ENCODE measurements at regions not wholly inside any gene's neighbourhood (a gene's known extent, or its start where the extent isn't known, plus 50 kb on each side); places are given as distances from the start of the nearest gene placed in this dataset.

DNA sequence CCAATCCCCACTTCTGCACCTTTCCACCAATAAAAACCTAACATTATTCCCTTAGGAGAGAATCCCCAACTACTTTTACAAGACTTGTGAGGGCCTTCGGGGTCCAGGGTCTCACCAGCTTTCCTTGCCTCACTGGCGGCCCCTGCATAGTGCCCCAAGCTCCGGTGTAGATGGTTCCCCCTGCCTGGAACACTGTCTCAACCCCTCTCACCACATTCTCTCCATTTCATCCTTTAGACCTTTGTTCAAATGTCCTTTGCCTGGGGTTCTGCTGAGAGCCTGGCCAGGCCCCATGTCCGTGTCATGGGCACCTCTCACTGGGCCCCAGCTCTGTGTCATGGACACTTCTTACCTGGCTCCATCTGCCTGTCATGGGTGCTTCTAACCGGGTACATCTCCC is 64.5 kb upstream of the SORCS3 start:
- DNase-seq (ENCODE audit: low read depth in 2 of 2), result no peak

GRCh38 chr10:104577163-104577562 is 63.9 kb upstream of the SORCS3 start:
- no peak for DNase-seq (ENCODE audit: low read depth in 2 of 2)

DNA sequence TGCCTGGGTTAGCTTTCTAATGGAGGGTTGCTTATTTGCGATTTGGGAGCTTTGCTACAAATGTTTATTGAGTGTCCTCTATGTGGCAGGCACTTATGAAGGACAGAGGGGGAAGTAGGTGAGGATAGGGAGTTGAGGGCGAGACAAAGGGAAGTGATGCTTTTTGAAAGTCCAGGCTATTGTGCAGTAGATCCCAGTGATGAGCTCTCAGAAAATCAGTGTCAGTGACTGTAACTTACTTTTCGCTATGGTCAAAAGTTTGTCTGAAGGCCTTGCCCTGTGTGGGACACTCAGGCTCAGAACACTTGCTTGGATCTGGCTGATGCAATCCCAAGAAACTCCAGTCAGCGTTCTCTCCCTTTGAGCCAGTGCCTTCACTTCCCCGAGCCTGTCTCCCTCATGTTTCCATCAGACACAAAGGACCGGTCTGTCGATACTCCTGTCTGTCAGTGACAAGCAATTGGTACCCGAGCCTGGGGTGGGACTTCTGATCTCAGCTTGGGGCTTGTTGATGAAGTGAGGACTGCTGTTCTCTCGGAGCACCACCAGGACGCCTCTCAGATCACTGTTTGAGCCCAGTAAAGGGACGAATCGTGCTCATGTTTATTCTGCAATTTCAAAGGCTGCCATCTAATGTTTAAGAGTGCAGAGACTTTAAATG is 63.1 kb upstream of the SORCS3 start:
- no peak for DNase-seq (ENCODE audit: low read depth in 2 of 2)

- no peak for DNase-seq (ENCODE audit: low read depth in 2 of 2)
These were observed 62.4 kb upstream of the SORCS3 start for GRCh38 chr10:104578671-104579070.

DNA sequence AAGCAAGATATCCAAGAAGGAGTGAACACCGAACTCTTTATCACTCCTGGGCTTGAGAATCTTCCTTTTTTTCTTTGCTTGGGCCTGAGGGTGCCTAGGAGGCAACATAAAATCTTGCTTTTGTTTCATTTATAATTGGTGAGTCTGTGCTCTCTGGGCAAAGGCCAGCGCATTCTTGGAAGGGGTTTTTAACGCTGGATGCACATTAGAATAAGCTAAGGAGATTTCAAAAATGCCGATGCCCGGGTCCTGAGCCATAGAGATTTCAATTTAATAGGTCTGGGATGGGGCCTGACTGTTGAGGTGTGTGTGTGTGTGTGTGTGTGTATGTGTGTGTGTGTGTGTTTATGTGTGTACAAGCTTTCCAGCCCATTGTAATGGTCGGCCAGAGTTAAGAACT is 62.0 kb upstream of the SORCS3 start:
- DNase-seq (ENCODE audit: low read depth in 2 of 2), result no peak

DNA sequence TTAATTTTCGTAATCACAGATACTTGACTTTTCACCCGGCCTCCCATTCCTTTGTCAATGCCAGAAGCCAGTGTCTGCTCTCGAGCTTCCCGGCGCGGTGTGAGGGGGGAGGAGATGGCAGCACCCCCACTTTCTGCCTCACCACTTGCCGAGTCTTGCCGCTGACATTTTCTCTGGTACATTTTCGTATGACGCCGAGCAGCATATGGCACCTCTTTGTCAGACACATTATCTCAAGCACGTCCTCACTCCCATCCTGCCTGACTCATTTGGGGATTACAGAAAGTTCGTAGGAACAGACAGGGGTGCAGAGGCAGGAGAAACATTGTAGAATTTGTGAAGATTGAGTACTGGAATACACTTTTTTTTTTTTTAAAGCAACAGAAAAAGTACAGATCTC is 60.8 kb upstream of the SORCS3 start:
- DNase-seq (ENCODE audit: low read depth in 2 of 2), result no peak

DNA sequence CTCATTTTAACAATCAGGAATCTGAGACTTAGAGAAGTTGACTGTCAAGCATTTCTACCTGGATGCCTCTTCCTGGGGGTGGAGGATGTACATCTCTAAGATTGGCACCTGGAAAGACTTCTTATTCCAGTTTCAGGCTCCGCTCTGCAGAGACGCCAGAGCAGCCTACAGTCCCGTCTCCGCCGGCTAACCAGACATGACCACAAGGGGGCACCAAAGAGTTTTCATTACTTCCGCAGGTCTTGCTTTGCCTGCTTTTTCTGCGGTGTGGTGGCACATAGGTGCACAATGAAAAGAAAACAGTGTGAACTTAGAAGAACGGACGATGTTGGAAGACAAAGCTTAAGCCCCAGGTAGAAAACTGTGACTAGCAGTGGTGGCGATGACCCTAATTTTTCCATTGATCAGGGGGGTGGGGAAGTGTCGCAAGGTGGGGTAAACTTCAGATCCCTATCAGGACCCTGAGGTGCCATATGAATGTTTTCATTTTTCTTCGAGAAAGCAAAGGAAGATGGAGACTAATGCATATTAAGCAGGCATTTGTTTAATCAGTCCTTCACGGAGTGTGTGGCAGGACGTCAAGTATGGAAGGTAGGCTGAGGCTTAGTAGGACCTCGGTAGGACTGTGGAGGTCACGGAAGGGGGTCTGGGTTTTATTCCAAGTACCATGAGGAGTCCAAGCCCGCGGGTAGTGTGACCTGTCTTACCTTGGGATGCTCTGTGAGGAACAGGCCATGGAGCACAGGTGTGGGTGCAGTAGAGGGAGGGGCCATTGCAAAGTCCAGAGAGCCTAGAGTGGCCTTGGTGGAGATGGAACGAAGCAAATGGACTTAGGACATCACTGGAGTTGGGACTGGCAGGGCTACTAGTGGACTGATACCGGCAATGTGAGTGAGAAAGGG is 60.1 kb upstream of the SORCS3 start:
- peak; percentile 24 to 29 for DNase-seq (ENCODE audit: low read depth in 2 of 2)

DNA sequence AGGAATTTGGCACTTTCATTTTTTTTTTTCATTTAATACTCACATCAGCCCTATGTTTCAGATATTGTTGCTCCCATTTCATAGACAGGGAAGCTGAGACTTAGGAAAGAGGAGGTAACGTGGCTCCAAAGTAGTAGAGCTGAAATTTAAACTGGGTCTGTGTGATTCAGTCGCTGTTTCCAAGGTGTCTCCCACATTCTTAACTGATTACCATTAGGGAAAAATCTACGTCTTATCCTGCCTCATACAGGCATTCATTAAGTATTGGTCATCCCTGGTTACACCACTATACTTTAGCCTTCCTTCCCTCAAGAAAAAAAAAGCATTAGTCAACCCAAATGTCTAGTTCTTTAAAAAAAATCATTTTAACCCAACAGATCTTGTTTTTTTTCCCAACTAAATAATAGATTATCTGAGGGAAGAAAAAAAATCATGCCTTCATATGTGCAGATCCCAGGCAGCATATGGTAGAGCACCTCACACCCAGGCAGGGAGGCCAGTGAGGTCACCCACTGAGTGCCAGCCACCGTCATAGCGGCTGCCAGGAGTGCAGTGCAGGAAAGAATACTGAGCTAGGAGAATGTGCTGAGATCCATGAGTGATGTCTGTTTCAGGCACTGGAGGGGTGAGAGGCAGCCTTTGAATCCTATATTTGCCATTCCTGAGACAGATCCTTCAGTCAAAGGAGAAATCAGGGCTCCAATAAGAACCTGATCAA is 59.0 kb upstream of the SORCS3 start:
- no peak for DNase-seq (ENCODE audit: low read depth in 2 of 2)

GRCh38 chr10:104582602-104582951 is 58.5 kb upstream of the SORCS3 start:
- DNase-seq (ENCODE audit: low read depth in 2 of 2), result no peak

DNA sequence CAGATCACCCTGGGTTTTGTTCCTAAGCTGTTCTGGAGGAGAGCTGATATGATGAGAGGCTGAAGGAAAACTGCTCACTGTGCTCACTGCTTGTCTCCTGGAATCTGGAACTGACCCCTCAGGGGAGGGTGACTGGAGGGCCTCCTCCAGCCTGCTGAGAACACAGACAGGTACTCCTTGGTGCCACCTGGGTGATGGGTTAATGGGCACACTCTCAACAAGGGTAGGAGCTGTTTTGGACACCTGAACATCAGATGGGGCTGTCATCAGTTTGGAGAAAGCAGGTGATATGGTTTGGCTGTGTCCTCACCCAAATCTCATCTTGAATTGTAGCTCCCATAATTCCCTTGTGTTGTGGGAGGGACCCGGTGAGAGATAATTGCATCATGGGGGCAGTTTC is 58.1 kb upstream of the SORCS3 start:
- no peak for DNase-seq (ENCODE audit: low read depth in 2 of 2)

DNA sequence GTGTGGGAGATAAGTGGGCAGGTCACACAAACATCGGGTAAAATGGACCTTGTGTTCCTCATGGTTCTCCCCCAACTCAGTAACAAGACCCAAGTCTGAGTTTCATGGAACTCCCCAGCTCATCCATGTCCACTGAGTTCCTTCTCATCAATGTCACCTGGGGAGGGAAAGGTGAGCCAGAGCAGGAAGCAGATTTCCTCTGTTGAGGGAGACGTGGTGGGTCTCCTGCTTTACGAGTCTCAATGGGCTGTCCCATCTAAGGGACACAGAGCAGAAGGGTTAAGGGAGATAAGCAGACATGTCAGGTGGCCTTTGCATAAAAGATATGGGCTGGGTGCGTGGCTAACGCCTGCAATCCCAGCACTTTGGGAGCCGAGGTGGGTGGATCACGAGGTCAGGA is 56.5 kb upstream of the SORCS3 start:
- DNase-seq (ENCODE audit: low read depth in 2 of 2), result no peak

DNA sequence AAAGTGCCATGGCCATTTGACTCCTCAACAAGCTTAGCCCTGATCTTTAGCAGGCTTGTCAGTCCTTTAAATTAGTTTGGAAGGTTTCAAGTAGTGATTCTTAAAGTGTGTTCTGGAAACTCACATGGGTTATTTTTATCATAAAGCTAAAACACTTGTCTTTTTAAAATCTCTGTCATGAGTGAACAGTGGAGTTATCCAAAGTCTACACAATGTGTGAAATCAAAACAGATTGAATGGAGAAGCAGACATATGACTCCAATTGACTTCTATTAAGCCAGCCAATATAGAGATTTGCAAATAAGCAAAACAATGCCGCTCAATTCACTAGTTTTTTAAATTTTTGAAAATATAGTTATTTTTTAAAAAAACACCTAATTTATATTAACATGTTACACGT is 53.3 kb upstream of the SORCS3 start:
- no peak for DNase-seq (ENCODE audit: low read depth in 2 of 2)

DNA sequence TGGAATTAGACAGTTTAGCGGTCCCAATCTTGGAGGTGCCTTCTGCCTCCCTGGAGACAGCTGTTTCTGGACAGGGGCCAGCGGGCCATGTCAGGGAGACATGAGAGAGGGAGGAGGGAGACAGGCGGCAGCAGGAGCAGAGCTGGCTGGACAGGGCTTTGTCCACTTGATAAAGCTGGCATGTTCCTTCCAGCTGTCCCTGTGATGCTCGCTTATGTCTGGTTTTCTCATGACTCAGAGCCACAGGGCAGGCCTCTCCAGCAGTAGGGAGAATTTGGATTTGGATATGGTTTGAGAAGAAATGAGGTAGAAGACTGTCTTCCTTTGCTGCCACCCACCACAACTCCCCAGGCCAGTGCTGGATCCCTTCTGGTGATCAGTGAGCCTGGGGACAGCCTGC is 51.7 kb upstream of the SORCS3 start:
- no peak for DNase-seq (ENCODE audit: low read depth in 2 of 2)

- DNase-seq (ENCODE audit: low read depth in 2 of 2), result no peak
These were observed 51.2 kb upstream of the SORCS3 start for GRCh38 chr10:104589871-104590270.

All from stimulated activated CD8-positive, alpha-beta memory T cell treated with anti-CD3 and anti-CD28 coated beads, Interleukin-7, amount 100 ng/mL, for 4 hours (primary cell).